Large intestine (tissue), 3 donors: ENCODE measurements at regions not wholly inside any gene's neighbourhood (a gene's known extent, or its start where the extent isn't known, plus 50 kb on each side); places are given as distances from the start of the nearest gene placed in this dataset.

Source experiments
- DNase-seq, 2 donors: peaks; one replicate each; pipeline versions ENCODE4 v3.0.0 to v3.0.0-alpha.2; 2013
- H3K27ac ChIP-seq: one replicate; pipeline ENCODE4 v1.5.1; 2013; ENCODE audit warnings: low read length
- H3K27me3 ChIP-seq: 2 replicates; pipeline ENCODE4 v1.6.1; 2013; ENCODE audit warnings: low read length; ENCODE audit not compliant: control insufficient read depth, insufficient read depth
- H3K36me3 ChIP-seq: 2 replicates; pipeline ENCODE4 v1.6.1; 2013; ENCODE audit warnings: low read length; ENCODE audit not compliant: control insufficient read depth, insufficient read depth
- H3K4me1 ChIP-seq: one replicate; pipeline ENCODE4 v1.6.1; 2013; ENCODE audit warnings: low read length; ENCODE audit not compliant: control insufficient read depth, insufficient read depth
- H3K4me3 ChIP-seq: one replicate; pipeline ENCODE4 v1.5.1; 2013; ENCODE audit warnings: low read length
- H3K9me3 ChIP-seq: one replicate; pipeline ENCODE4 v1.6.1; 2013; ENCODE audit warnings: mild to moderate bottlenecking, low read depth, low read length, moderate library complexity; ENCODE audit not compliant: control insufficient read depth
- WGBS: methylation state at CpG from one replicate; pipeline ENCODE4 v1.1.5; 2013; ENCODE audit warnings: low lambda C conversion rate; ENCODE audit not compliant: insufficient coverage; 5-methylcytosine and 5-hydroxymethylcytosine counted together

DNA sequence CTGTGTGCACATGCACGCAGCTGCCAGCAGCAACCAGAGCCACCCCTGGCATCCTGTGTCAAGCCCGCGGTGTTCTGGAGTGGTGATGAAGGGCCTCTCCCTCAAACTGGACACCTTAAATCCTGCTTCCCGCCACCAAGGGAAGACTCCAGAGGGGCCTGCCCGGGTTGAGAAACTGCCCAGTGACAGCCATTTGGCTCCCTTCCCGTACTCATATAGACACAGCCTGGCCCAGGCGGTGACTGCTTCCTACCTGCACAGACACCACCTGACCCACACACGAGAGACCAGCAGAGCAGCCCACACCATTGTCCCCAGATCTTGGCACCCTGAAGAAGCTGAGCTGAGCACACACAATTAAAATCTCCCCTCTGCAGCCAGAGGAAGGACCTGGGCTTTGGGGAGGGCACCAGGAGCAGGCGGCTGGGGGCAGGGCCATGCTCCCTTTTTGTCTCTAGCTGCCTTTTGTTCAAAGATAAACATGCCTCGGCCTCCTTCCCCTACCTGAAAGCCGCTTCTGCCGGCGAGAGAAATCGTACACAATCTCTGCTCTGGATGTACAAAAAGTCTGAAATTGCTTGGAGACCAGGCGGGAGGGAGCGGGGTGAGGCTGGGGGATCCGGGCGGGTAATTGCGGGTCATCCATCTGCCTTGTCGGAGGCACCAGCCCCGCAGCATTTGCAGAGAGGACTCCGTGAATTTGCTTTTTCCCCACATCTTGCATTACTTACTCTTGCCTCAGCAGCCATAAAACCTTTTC lies 78.4 kb downstream of the TSPAN17 start:
- Histone ChIP-seq H3K9me3 (no peaks in the 10 kb centered on the region), H3K36me3 (no peaks in the 10 kb centered on the region), H3K27ac (no peak overlapping the region), H3K4me3 (no peak overlapping the region), H3K4me1 (no peaks in the 10 kb centered on the region), H3K27me3 (peaks cover 44% of the 10 kb centered on the region)
- DNase-seq, result no peak
- no CpG with 5 or more reads among the region's 22 CpGs for WGBS

- Histone ChIP-seq H3K27ac (no peak overlapping the region), H3K36me3 (no peaks in the 10 kb centered on the region), H3K9me3 (no peaks in the 10 kb centered on the region), H3K4me3 (no peak overlapping the region), H3K4me1 (no peaks in the 10 kb centered on the region), H3K27me3 (peaks cover 45% of the 10 kb centered on the region)
- no peak for DNase-seq
- no CpG with 5 or more reads among the region's 25 CpGs for WGBS
Observed at GRCh38 chr5:176726746-176727527, 79.7 kb downstream of the TSPAN17 start.

- Histone ChIP-seq H3K27ac (no peak overlapping the region), H3K36me3 (no peaks in the 10 kb centered on the region), H3K4me1 (no peaks in the 10 kb centered on the region), H3K27me3 (peaks cover 45% of the 10 kb centered on the region), H3K9me3 (no peaks in the 10 kb centered on the region), H3K4me3 (no peak overlapping the region)
- DNase-seq, result no peak
- no CpG with 5 or more reads among the region's 12 CpGs for WGBS
Observed at GRCh38 chr5:176727528-176727900, 80.2 kb downstream of the TSPAN17 start.

DNA sequence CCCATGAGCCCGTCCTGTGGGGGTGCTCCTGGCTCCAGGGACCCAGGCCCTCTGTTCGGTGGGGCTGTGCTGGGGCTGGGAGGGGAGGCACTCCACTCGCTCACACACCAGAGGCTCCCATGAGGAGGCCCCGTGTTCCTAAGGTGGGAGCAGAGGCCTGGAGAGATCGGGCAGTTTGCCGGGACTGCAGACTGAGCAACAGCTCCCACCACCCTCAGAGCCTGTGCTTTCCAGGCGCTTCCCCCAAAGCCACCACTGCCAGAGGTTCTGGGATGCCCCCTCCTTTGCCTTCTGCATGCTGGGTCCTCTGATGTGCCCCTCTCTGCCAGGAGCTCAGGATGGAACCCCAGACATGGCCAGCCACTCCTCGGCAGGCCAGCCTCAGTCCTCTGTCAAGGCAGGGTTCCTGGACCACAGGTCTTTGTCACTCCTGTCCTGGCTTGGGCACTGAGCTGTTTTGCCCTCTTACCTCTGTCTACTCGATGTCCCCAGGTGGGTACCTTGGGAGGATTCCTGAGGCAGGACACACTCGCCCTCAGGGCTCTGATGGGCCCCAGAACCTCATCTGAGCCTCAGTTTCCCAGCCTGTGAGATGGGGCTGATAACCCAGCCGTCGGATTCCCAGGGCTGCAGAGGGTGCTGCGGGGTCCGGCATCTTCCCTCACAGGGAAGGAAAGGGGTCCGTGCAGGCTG lies 80.8 kb downstream of the TSPAN17 start:
- Histone ChIP-seq H3K36me3 (no peaks in the 10 kb centered on the region), H3K9me3 (no peaks in the 10 kb centered on the region), H3K4me3 (no peak overlapping the region), H3K27me3 (peaks cover 45% of the 10 kb centered on the region), H3K4me1 (no peaks in the 10 kb centered on the region), H3K27ac (no peak overlapping the region)
- DNase-seq, result no peak
- WGBS, result no CpG with 5 or more reads among the region's 15 CpGs

- no peak for DNase-seq
- Histone ChIP-seq H3K27ac (no peak overlapping the region), H3K9me3 (no peaks in the 10 kb centered on the region), H3K4me1 (no peaks in the 10 kb centered on the region), H3K27me3 (peaks cover 40% of the 10 kb centered on the region), H3K36me3 (no peaks in the 10 kb centered on the region), H3K4me3 (no peak overlapping the region)
- no CpG with 5 or more reads among the region's 11 CpGs for WGBS
Observed at GRCh38 chr5:176728831-176729251, 81.5 kb upstream of the UNC5A start.

- H3K4me3 ChIP-seq, result no peak overlapping the region
- no peaks in the 10 kb centered on the region for H3K4me1 ChIP-seq
- H3K36me3 ChIP-seq, result no peaks in the 10 kb centered on the region
- H3K9me3 ChIP-seq, result no peaks in the 10 kb centered on the region
- peaks cover 28% of the 10 kb centered on the region for H3K27me3 ChIP-seq
- no peak for DNase-seq
- H3K27ac ChIP-seq, result no peak overlapping the region
- 100% methylated on average over 2 of the region's 10 CpGs for WGBS
Observed at GRCh38 chr5:176730815-176731475, 79.4 kb upstream of the UNC5A start.

GRCh38 chr5:176731506-176732160 lies 78.7 kb upstream of the UNC5A start:
- no CpG with 5 or more reads among the region's 7 CpGs for WGBS
- no peaks in the 10 kb centered on the region for H3K9me3 ChIP-seq
- peaks cover 21% of the 10 kb centered on the region for H3K27me3 ChIP-seq
- no peak overlapping the region for H3K27ac ChIP-seq
- no peak overlapping the region for H3K4me3 ChIP-seq
- H3K4me1 ChIP-seq, result no peaks in the 10 kb centered on the region
- no peak for DNase-seq
- no peaks in the 10 kb centered on the region for H3K36me3 ChIP-seq

GRCh38 chr5:176732306-176732705 lies 78.1 kb upstream of the UNC5A start:
- no CpG with 5 or more reads among the region's 13 CpGs for WGBS
- no peak for DNase-seq
- Histone ChIP-seq H3K27ac (no peak overlapping the region), H3K36me3 (no peaks in the 10 kb centered on the region), H3K9me3 (no peaks in the 10 kb centered on the region), H3K4me1 (no peaks in the 10 kb centered on the region), H3K27me3 (peaks cover 18% of the 10 kb centered on the region), H3K4me3 (no peak overlapping the region)

DNA sequence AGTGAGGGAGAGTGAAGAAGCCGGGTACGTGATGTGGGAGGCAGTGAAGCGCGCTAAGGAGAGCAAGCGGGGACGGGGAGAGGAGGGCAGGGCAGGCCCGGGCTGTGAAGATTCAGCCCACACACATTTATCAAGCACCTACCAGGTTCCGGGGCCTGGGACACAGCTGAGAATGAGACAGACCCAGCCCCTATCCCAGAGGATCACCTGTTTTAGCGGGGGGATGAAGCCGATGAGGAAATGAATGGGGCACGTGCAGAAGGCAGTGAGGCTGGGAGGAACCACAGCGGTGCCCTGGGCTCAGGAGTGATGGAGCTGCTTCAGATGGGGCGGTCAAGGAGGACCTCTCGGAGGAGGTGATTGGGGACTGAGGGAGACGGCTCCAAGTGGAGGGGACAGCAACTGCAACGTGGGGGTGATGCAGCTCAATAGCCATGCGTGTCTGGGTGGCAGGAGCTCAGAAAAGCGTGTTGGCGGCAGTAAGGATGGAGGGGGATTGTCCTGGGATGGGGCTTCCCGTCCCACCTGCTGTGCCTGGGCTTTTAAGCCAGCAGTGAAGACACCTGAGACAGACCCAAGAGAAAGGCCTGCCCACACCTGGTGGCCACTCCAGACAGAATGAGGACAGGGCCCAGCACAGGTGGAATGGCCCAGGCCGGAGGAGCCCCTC lies 77.5 kb upstream of the UNC5A start:
- no peak overlapping the region for H3K4me3 ChIP-seq
- no peak for DNase-seq
- no peaks in the 10 kb centered on the region for H3K9me3 ChIP-seq
- WGBS, result 80% methylated on average over 1 of the region's 21 CpGs
- H3K27ac ChIP-seq, result no peak overlapping the region
- no peaks in the 10 kb centered on the region for H3K4me1 ChIP-seq
- no peaks in the 10 kb centered on the region for H3K36me3 ChIP-seq
- peaks cover 20% of the 10 kb centered on the region for H3K27me3 ChIP-seq
